Gastrocnemius medialis (tissue), 4 donors: ENCODE measurements at regions not wholly inside any gene's neighbourhood (a gene's known extent, or its start where the extent isn't known, plus 50 kb on each side); places are given as distances from the start of the nearest gene placed in this dataset.

Experiments
- ATAC-seq, 2 donors: fragments of 150-250 bp; one replicate each; pipeline ENCODE4 v1.9.1; 2016
- DNase-seq, 2 donors: peaks; one replicate each; pipeline ENCODE4 v3.0.0-alpha.2; 2019
- H3K27ac ChIP-seq, 4 donors: fragments of 200-600 bp; sonication (generic); 1 replicate in 1 of 4; 2 replicates in 3 of 4; pipeline ENCODE4 v1.5.1; 2016 to 2018; ENCODE audit warnings: mild to moderate bottlenecking in 2 of 4, moderate library complexity in 1 of 4
- H3K27me3 ChIP-seq, 3 donors: fragments of 200-600 bp; sonication (generic) in 2 of 3; 1 replicate in 1 of 3; 2 replicates in 2 of 3; pipeline versions ENCODE4 v1.5.1 to v1.6.0; 2016 to 2019; ENCODE audit warnings: mild to moderate bottlenecking in 1 of 3, moderate library complexity in 1 of 3
- H3K36me3 ChIP-seq, 2 donors: fragments of 200-600 bp; sonication (generic) in 1 of 2; one replicate each; pipeline ENCODE4 v1.5.1; 2017 to 2018
- H3K4me1 ChIP-seq, 2 donors: fragments of 200-600 bp; sonication (generic) in 1 of 2; one replicate each; pipeline ENCODE4 v1.5.1; 2016 to 2017; ENCODE audit warnings: mild to moderate bottlenecking in 2 of 2
- H3K4me3 ChIP-seq, 4 donors: fragments of 200-600 bp; sonication (generic) in 3 of 4; 1 replicate in 1 of 4; 2 replicates in 3 of 4; pipeline ENCODE4 v1.5.1; 2016 to 2019; ENCODE audit warnings: mild to moderate bottlenecking in 2 of 4
- H3K9me3 ChIP-seq, 3 donors: fragments of 200-600 bp; sonication (generic) in 2 of 3; 1 replicate in 1 of 3; 2 replicates in 2 of 3; pipeline ENCODE4 v1.5.1; 2016 to 2019
- CTCF ChIP-seq, 5 experiments: fragments of 450-650 bp in 3 of 5; fragments of 200-600 bp in 2 of 5; sonication (generic) in 2 of 5; IDR thresholded peaks in 4 of 5; conservative IDR thresholded peaks in 1 of 5; 1 replicate in 4 of 5; 2 replicates in 1 of 5; pipeline ENCODE4 v1.5.1; 2016 to 2019; ENCODE audit warnings: antibody characterized with exemption in 5 of 5, mild to moderate bottlenecking in 3 of 5, moderate library complexity in 3 of 5
- POLR2A ChIP-seq, 2 donors: fragments of 450-650 bp; IDR thresholded peaks; one replicate each; pipeline ENCODE4 v1.6.1; 2017; ENCODE audit warnings: antibody characterized with exemption in 2 of 2, mild to moderate bottlenecking in 2 of 2, moderate library complexity in 2 of 2
- in situ Hi-C, 4 donors: fragments of 200-750 bp; cut with MboI; loops; one replicate each; pipeline versions ENCODE4 v1.15.0 to v1.8.0; 2017; ENCODE audit warnings: low sequenced_read_pairs in 4 of 4
- intact Hi-C: fragments of 100-400 bp; cut with DNase I; formaldehyde crosslinking; loops from one replicate; pipeline ENCODE4 v1.15.1; 2023; ENCODE audit warnings: low total_unique reads

DNA sequence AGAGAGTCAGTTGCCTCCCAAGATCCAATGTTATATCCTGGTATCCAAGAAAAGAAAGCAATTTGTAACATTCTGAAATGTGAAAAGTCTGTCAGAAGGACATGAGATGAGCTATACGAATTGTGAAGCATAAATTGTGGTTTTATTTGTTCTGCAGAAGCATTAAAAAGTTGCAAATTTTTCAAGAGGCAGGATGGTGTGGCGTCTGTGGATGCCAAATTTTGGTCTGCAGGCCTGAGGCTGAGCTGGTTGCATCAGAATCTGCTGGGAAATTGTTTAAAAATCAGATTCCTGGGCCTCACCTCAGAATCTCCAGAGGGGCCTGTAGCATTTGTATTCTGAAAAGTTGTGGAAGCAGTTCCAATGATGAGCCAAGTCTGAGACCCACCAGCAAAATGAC is 284.7 kb downstream of the NUAK1 start:
- intact Hi-C loops = no loop called here
- ATAC-seq (no peak), DNase-seq (no peak)
- TF ChIP-seq CTCF (IDR thresholded peaks at IDR 0.05 in 4 of 5, conservative IDR thresholded peaks at IDR 0.05 in 1 of 5) (no peak), POLR2A (IDR thresholded peaks at IDR 0.05) (no peak)
- Histone ChIP-seq H3K9me3 (no peaks in the 10 kb centered on the region), H3K27me3 (no peaks in the 10 kb centered on the region), H3K4me3 (no peak overlapping the region), H3K36me3 (no peaks in the 10 kb centered on the region), H3K4me1 (peaks cover 21 to 25% of the 10 kb centered on the region in 2 donors), H3K27ac (peak overlapping the region in 1 of 4 donors; percentile 47)
- in situ Hi-C loops = no loop called here

DNA sequence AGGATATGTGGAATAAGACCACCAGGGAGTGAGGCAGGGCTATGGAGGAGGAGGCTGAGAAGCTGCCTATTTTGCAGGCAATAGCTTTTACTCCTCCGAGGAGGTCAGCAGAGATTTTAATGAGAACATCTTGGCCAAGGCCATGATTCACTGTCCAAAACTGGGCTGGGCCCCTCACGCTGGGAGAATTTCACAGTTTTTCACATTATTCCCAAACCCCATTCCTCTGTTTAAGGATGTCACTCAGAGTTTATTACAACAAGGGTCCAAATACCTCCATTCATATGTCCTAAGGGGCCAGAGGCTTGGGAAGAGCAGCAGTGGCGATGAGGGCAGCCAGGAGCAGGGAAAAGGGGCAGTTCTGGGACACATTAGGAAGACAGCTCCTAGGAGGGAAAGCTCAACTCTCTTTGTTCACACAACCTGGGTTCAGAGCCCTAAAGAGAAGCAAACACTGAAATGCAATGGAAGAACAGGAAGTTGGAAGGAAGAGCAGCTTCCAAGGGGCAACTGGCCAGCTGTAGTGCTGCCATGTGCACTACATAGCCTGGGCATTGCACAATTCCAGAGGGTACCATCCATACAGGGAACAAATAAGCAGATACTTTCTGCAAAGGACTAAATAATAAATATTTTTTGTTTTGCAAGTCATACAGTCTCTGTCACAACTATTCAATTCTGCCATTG is 283.2 kb downstream of the NUAK1 start:
- in situ Hi-C loops = no loop called here
- H3K9me3 ChIP-seq = no peaks in the 10 kb centered on the region
- DNase-seq (peak in 1 of 2 donors; percentile 36), ATAC-seq (peak; percentile 40 to 63)
- peaks cover 21 to 25% of the 10 kb centered on the region in 2 donors for H3K4me1 ChIP-seq
- H3K4me3 ChIP-seq = no peak overlapping the region
- TF ChIP-seq POLR2A (IDR thresholded peaks at IDR 0.05) (no peak), CTCF (IDR thresholded peaks at IDR 0.05 in 4 of 5, conservative IDR thresholded peaks at IDR 0.05 in 1 of 5) (no peak)
- no peaks in the 10 kb centered on the region for H3K27me3 ChIP-seq
- H3K27ac ChIP-seq = peak overlapping the region in 3 of 4 donors; percentile 38 to 52 (median 41)
- no peaks in the 10 kb centered on the region for H3K36me3 ChIP-seq
- intact Hi-C loops = no loop called here

DNA sequence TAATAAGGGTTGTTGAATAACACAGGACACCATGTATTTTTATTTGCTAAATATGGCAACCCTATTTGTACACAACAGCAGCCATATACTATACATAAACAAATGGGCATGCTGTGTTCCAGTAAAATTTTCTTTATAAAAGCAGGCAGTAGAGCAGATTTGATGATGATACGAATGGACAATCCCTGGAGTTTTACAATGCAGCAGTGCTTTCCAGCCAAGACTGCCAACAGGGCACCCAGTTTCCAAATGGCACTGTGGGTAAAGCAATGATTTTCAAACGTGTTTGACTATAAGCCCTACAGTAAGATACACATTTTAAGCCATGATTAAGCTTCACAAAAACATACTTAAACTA is 282.7 kb downstream of the NUAK1 start:
- DNase-seq (no peak), ATAC-seq (no peak)
- intact Hi-C loops (no loop called here), in situ Hi-C loops (no loop called here)
- Histone ChIP-seq H3K9me3 (no peaks in the 10 kb centered on the region), H3K36me3 (no peaks in the 10 kb centered on the region), H3K4me3 (no peak overlapping the region), H3K4me1 (peaks cover 21 to 25% of the 10 kb centered on the region in 2 donors), H3K27ac (no peak overlapping the region), H3K27me3 (no peaks in the 10 kb centered on the region)
- TF ChIP-seq CTCF (IDR thresholded peaks at IDR 0.05 in 4 of 5, conservative IDR thresholded peaks at IDR 0.05 in 1 of 5) (no peak), POLR2A (IDR thresholded peaks at IDR 0.05) (no peak)

GRCh38 chr12:105858981-105859710 is 279.6 kb downstream of the NUAK1 start:
- in situ Hi-C loops = no loop called here
- intact Hi-C loops = no loop called here
- no peak overlapping the region for H3K4me3 ChIP-seq
- H3K27me3 ChIP-seq = no peaks in the 10 kb centered on the region
- no peaks in the 10 kb centered on the region for H3K9me3 ChIP-seq
- H3K36me3 ChIP-seq = no peaks in the 10 kb centered on the region
- no peak overlapping the region for H3K27ac ChIP-seq
- TF ChIP-seq POLR2A (IDR thresholded peaks at IDR 0.05) (no peak), CTCF (IDR thresholded peaks at IDR 0.05 in 4 of 5, conservative IDR thresholded peaks at IDR 0.05 in 1 of 5) (no peak)
- peaks cover 8% of the 10 kb centered on the region in 2 donors for H3K4me1 ChIP-seq
- DNase-seq (no peak), ATAC-seq (no peak)
